OCI-LY7 (cell line): ENCODE measurements at regions not wholly inside any gene's neighbourhood (a gene's known extent, or its start where the extent isn't known, plus 50 kb on each side); places are given as distances from the start of the nearest gene placed in this dataset.

Experiments used
- CTCF ChIP-seq: fragments of 200-600 bp; sonication (generic); conservative IDR thresholded peaks from 2 replicates; pipeline ENCODE4 v1.5.1; 2014; ENCODE audit warnings: mild to moderate bottlenecking, antibody characterized with exemption, low read length, moderate library complexity, mixed read lengths
- EZH2phosphoT487 ChIP-seq: fragments of 200-600 bp; sonication (generic); IDR thresholded peaks from 2 replicates; pipeline ENCODE4 v1.6.1; 2018; ENCODE audit warnings: low read depth, borderline replicate concordance, mild to moderate bottlenecking, mixed run types, antibody characterized with exemption, low read length, moderate library complexity, mixed read lengths

GRCh38 chr1:83762039-83762365 lies 236.9 kb downstream of the TTLL7 start:
- TF ChIP-seq CTCF (no peak), EZH2phosphoT487 (no peak)
